GM13976 (cell line): ENCODE measurements at regions not wholly inside any gene's neighbourhood (a gene's known extent, or its start where the extent isn't known, plus 50 kb on each side); places are given as distances from the start of the nearest gene placed in this dataset.

Experiments used
- DNase-seq: peaks from one replicate; pipeline ENCODE4 v3.0.0; 2012; ENCODE audit warnings: low spot score
- in situ Hi-C: fragments of 300-500 bp; cut with MboI; formaldehyde crosslinking; loops from one replicate; pipeline ENCODE4 v1.12.0; 2022; ENCODE audit warnings: low sequenced_read_pairs, mixed read lengths, inconsistent platforms; ENCODE audit not compliant: unreplicated experiment
- TF ChIP-seq, protein P1 (sequence below): IDR thresholded peaks from 2 replicates; pipeline ENCODE4 v1.5.1; 2012; ENCODE audit warnings: borderline replicate concordance, mild to moderate bottlenecking; ENCODE audit not compliant: insufficient read depth; ENCODE audit errors: extremely low read depth, missing control alignments, control extremely low read depth

- DNase-seq, result no peak
- TF ChIP-seq, protein P1, sequence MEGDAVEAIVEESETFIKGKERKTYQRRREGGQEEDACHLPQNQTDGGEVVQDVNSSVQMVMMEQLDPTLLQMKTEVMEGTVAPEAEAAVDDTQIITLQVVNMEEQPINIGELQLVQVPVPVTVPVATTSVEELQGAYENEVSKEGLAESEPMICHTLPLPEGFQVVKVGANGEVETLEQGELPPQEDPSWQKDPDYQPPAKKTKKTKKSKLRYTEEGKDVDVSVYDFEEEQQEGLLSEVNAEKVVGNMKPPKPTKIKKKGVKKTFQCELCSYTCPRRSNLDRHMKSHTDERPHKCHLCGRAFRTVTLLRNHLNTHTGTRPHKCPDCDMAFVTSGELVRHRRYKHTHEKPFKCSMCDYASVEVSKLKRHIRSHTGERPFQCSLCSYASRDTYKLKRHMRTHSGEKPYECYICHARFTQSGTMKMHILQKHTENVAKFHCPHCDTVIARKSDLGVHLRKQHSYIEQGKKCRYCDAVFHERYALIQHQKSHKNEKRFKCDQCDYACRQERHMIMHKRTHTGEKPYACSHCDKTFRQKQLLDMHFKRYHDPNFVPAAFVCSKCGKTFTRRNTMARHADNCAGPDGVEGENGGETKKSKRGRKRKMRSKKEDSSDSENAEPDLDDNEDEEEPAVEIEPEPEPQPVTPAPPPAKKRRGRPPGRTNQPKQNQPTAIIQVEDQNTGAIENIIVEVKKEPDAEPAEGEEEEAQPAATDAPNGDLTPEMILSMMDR, result no peak
- in situ Hi-C loops, result loop anchor here (25.0 kb wide), 1 partner anchor 385 kb away; no protein-coding TSS in a partner anchor
Observed at GRCh38 chrX:13502590-13502989, 66.8 kb upstream of the EGFL6 start.

DNA sequence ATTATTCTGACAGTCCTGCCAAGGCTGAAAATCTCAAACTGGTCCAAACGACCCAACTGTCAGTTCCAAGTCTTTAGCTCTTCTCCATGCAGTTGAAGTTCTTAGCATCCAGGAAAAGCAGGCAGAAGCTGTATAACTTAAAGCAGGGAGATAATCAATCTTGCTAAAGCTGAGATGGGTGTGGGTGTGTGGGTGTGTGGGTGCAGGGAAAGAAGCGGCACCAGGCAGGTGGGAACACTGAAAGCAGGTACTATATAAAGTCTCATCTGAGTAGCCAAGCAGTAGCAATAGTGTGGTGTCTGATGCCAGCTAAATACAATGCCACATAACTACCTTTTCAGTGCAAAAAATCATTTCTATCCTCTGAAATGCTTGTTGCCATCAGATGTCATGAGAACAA lies 69.7 kb upstream of the EGFL6 start:
- TF ChIP-seq, protein P1, result no peak
- no peak for DNase-seq
- in situ Hi-C loops, result loop anchor here (25.0 kb wide), 2 partner anchors 388 to 687 kb away; no protein-coding TSS in a partner anchor

DNA sequence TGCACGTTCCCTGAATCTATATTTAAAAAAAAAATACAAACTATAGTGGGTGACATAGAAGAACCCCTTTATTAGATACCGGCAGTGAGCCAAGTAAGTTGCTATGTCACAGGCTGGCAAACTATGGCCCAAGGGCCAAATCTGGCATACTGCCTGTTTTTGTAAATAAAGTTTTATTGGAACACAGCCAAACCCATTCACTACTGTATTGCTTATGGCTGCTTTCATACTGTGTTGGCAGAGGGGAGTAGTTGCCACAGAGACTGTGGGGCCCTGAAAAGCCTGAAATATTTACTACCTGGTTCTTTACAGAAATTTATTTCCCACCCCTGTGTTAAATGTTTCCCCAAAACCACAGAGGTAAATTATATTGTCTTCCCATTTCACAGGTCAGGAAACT lies 71.2 kb upstream of the EGFL6 start:
- TF ChIP-seq, protein P1, result no peak
- no peak for DNase-seq
- in situ Hi-C loops, result loop anchor here (25.0 kb wide), 1 partner anchor 686 kb away; no protein-coding TSS in a partner anchor

- in situ Hi-C loops, result loop anchor here (25.0 kb wide), 1 partner anchor 683 kb away; no protein-coding TSS in a partner anchor
- no peak for DNase-seq
- TF ChIP-seq, protein P1, result no peak
Observed at GRCh38 chrX:13495232-13495631, 74.2 kb upstream of the EGFL6 start.

GRCh38 chrX:13494562-13494961 lies 74.8 kb upstream of the EGFL6 start:
- in situ Hi-C loops, result loop anchor here (25.0 kb wide), 1 partner anchor 682 kb away; no protein-coding TSS in a partner anchor
- TF ChIP-seq, protein P1, result no peak
- DNase-seq, result no peak

DNA sequence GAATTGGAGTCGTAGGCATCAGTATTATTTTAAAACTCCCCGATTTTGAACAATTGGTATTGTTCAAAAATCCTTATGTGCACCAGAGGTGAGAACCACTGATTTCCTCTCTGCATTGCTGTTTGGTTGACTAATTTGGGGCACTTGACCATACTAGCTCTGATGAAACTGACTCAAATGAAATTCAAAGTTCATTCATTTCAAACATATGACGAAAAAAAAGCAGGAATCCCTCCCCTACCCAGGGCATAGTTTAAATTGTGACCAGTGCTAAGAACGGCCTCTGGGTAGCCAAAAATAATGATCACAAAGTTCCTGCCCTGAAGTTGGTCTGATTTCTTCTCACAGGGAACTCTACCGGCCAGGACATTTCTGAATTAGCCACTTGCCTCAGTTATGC lies 75.7 kb upstream of the EGFL6 start:
- TF ChIP-seq, protein P1, result no peak
- in situ Hi-C loops, result loop anchor here (25.0 kb wide), 1 partner anchor 681 kb away; no protein-coding TSS in a partner anchor
- DNase-seq, result no peak
